Dedifferentiated amniotic fluid mesenchymal stem cell (primary cell): ENCODE measurements at regions not wholly inside any gene's neighbourhood (a gene's known extent, or its start where the extent isn't known, plus 50 kb on each side); places are given as distances from the start of the nearest gene placed in this dataset.
"Not testable (repeated sequence)": the region's sequence is repeated elsewhere in the genome, so short reads cannot be mapped to it uniquely, and the experiment has no call there.

Experiments used
- DNase-seq: peaks from one replicate; pipeline ENCODE4 v3.0.0-alpha.2; 2016; ENCODE audit errors: extremely low spot score

GRCh38 chr4:12365869-12366268, 937.2 kb upstream of the HS3ST1 start:
- not testable (repeated sequence) for DNase-seq

DNA sequence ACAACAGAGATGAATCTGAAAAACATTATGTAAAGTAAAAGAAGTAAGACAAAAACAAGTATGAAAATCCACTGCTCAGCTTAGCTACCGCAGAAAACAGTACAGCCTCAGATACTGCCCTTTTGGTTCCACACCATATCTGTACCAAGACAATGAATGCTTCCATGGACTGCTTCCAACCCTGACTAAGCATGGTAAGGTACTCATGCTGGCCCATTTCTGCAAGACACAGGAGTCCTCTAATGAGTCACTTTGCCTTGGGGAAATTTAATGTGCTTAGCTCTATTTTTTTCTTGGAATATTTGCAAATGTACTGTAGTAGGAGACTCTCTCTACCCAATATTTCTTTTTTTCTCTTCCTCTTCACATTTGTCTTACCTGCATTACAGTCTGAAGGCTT, 931.7 kb upstream of the HS3ST1 start:
- no peak for DNase-seq

DNA sequence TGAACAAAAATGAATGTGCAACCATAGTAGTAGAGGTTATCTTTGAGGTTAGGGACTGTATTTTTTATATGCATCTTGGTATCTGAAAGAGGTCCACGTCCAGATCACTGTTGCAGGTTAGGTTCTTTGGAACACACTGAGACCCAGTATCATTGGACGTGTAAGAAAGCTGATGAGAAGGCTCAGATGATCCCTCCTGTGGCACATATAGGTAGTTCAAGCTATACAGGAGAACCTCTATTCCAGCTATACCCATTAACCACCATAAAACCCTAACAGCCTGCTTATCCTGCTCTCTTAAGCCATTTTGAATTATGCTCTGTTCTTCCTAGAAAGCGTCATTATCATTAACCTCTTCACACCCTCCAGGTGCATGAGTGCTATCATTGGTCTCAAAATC, 930.7 kb upstream of the HS3ST1 start:
- no peak for DNase-seq

GRCh38 chr4:12333083-12333482, 904.4 kb upstream of the HS3ST1 start:
- DNase-seq: not testable (repeated sequence)

GRCh38 chr4:12324965-12325364, 896.3 kb upstream of the HS3ST1 start:
- no peak for DNase-seq

- no peak for DNase-seq
Observed at GRCh38 chr4:12319765-12320164, 891.1 kb upstream of the HS3ST1 start.

GRCh38 chr4:12304905-12305304, 876.2 kb upstream of the HS3ST1 start:
- DNase-seq: no peak

DNA sequence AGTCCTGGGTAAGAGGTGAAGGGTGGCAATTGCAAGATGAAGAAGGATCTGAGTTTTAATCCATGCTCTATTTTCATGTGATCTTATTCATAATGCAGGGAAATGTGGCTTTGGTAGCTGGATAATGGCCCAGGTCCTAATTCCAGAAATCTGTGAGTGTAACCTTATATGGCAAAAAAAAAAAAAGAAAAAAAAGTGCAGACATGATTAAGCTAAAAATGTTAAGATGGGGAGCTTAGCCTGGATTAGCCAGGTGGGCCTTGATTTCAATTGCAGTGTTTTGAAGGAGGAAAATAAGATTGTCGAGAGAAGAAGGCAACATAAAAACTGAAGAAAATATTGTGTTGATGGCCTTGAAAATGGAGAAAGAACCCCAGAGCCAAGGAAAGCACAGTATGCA, 867.7 kb upstream of the HS3ST1 start:
- no peak for DNase-seq

- DNase-seq: no peak
Observed at GRCh38 chr4:12293906-12294525, 865.3 kb upstream of the HS3ST1 start.

GRCh38 chr4:12286351-12286750, 857.7 kb upstream of the HS3ST1 start:
- no peak for DNase-seq

DNA sequence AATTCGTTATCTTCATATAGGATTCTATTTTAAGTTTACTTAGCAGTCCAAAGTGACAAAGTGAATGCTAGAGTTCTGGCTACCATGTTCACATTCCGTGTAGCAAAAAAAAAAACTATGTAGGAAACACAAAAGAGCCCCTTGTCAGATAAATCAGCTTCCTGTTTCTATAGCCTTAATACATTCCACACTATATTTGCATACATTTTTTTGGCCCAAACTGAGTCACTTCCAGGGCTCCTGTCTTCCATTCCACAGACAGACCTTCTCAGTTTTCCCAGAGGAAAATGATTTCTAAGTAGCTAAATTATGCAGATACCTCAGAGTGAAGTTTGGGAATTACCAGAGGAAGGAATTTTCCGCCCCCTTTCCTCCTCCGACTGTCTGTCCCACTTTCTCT, 841.9 kb upstream of the HS3ST1 start:
- no peak for DNase-seq

- DNase-seq: no peak
Observed at GRCh38 chr4:12265554-12265953, 836.9 kb upstream of the HS3ST1 start.

DNA sequence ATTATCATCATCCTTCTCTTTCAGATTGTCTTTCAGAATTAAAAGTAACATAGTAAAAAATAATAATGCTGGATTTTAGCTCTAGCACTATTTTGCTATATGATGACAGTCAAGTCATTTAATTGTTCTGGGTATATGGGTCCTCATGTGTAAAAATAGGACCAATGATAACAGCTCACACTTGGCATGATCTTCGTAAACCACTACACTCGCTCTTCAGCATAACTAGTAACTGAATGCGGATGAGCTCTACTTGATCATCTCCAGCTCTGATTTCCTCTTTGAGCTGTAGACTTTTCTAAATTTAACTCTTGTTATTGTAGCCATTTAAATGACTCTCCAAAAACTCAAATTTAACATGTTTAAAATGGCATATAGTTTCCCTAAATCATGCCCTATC, 831.8 kb upstream of the HS3ST1 start:
- DNase-seq: no peak

GRCh38 chr4:12244973-12245372, 816.3 kb upstream of the HS3ST1 start:
- DNase-seq: no peak

DNA sequence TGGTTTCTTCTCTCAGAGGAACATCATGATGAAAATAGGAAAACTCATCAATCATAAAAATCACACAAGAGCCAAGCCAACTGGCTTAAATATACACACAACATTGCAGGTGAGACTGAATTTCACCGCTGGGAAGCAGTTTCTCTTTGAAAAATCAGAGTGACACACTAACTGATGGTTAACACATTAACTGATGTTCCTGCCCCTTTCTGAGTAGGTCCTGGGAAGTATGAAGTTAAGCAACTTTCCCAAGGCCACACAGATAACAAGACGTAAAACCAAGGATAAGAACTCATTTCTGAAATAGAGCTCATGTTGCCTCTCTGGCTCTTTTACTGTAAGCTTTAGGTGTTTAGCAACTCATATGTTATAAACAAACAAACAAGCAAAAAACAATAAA, 813.7 kb upstream of the HS3ST1 start:
- DNase-seq: no peak

DNA sequence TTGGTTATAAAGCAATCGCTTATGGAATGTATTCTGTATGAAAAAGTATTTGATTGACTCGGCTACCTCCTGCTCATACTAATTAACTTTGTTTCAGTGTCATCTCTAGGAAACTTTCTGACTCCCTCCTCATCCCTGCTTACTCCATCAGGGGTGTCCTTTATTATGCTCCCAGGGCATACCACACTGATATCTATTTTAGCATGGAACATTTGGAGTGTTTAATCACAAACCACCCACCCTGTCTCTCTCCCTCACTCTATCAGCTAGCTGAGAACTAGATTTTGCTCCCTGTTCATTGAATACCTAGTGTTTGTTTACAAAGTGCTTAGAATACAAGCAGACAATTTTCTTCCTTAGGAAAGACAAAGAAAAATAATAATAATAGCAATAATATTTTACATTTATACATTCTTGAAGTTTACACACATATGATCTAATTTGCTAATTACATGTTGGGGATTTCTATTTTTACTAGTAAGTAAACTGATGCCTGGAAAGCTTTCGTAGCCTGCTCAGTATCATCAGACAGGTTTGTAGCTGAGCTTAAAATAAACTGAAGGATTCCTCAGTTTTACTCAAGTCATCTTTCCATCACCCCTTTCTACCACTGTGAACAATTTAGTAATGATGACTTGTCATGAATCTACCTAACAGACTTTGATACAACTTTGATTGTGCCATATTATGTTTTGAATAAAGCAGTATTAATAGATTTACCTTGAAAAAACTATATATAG, 811.4 kb upstream of the HS3ST1 start:
- no peak for DNase-seq

- DNase-seq: no peak
Observed at GRCh38 chr4:12231098-12231497, 802.4 kb upstream of the HS3ST1 start.

DNA sequence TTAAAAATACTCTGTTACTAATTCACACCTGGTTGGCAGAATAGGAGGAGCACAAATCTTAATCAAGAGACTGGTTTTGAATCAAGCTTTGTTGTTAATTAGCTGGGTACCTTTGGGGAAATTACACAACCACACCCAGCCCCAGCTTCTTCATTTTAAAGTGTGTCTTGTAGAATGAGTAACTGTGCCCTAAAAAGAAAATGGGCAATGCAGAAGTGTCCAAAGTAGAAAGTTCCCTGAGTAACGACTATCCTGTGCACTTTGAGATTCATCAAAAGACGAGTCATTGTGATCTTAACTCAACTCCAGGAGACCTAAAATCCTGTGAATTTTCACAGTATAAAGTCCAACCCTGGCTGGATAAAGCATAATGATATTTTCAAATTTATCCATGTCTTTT, 792.3 kb upstream of the HS3ST1 start:
- DNase-seq: no peak

DNA sequence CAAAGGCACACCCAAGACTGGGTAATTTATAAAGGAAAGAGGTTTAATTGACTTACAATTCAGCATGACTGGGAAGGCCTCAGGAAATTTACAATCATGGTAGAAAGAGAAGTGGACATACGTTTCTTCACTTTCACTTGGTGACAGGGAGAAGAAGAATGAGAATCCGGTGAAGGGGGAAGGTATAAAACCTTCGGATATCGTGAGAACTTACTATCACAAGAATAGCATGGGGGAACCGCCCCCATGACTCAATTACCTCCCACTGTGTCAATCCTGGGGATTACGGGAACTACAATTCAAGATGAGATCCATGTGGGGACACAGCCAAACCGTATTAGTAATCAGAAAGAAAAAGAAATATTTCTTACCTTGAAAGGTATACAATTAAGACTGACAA, 782.9 kb upstream of the HS3ST1 start:
- no peak for DNase-seq

DNA sequence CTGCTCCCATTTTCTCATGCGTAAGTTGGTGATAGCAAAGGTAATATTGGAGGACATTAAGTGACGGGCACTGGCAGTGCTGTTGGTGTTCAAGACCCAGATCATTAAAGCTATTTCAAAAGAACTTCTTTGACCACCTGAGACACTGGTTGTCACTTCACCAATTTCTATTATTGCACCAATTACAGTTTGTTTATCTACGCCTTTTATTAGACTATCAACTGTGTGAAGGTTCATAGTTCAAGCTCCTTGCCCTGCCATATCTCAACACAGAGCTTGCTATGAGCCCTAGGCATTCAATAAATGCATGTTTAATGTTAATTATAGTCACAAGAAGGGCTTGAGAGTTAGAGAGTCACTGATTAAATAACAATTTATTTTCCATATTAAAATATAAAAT, 778.7 kb upstream of the HS3ST1 start:
- DNase-seq: no peak

DNA sequence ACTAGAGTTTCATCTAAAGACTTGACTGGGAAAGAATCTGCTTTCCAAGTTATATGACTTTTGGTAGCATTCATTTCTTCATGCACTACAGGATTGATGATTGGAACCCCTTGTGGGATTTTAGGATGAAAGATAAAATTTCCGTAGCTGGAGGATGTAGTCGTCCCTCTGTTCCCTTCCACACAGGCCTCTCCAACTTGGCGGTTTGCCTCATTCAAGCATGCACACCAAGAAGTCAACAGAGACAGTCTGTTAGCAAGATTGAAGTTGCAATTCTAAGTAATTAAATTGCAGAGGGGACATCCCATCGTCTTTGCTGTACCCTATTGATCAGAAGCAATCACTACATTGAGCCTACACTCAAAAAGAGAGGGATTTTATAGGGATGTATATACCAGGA, 777.4 kb upstream of the HS3ST1 start:
- no peak for DNase-seq

GRCh38 chr4:12203945-12204344, 775.3 kb upstream of the HS3ST1 start:
- DNase-seq: no peak

DNA sequence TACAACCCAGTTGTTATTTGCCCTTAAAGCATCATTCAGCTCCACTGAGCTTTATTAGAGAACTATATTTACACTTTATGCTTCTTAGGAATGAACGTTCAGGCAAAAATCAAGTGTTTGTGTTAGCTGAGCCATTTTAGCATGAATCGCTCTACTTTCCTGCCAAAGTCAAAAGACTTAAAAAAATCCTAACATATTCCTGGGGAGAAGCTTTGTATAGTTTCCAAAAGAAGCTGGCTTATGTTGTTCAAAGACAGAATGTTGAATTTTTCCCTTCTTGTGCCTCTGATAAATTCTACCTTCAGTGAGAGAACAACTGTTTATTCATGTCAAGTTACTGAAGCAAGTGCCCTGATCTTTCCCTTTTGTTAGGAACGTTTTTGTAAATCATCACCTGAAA, 771.5 kb upstream of the HS3ST1 start:
- DNase-seq: no peak

GRCh38 chr4:12186526-12186925, 757.8 kb upstream of the HS3ST1 start:
- no peak for DNase-seq
